SK-N-SH (cell line): ENCODE measurements at regions not wholly inside any gene's neighbourhood (a gene's known extent, or its start where the extent isn't known, plus 50 kb on each side); places are given as distances from the start of the nearest gene placed in this dataset.

ENCODE experiments used
- JUND ChIP-seq: IDR thresholded peaks from 2 replicates; pipeline ENCODE4 v1.4.0; 2012
- TEAD4 ChIP-seq: IDR thresholded peaks from 2 replicates; pipeline ENCODE4 v1.4.0; 2012; ENCODE audit warnings: mild to moderate bottlenecking, borderline replicate concordance; ENCODE audit not compliant: insufficient read depth
- TF ChIP-seq, protein P1 (sequence below): IDR thresholded peaks from 2 replicates; pipeline ENCODE4 v1.4.0; 2012; ENCODE audit warnings: low read depth

DNA sequence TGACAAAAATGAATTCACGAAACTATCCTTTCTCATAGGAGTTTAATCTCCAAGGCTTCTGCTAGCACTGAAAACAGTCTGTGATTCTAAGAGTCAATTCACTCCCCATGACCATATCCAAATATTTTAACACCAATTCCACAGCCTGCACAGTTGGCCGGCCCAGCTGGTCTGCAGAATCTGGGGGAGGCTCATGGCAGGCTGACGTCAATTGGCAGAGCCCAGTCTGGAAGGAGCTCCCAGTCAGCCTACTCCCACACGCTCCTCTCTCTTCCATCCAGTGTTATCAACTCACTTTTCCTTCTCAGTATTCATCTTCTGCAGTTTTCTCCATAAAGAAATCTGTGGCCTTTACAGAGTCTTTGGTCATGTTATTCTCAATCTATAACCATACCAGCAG lies 111.0 kb downstream of the TBXT start:
- TF ChIP-seq JUND: no peak
- no peak for TF ChIP-seq TEAD4
- TF ChIP-seq, protein P1, sequence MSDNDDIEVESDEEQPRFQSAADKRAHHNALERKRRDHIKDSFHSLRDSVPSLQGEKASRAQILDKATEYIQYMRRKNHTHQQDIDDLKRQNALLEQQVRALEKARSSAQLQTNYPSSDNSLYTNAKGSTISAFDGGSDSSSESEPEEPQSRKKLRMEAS: no peak
